GM12892 (cell line): ENCODE measurements at regions not wholly inside any gene's neighbourhood (a gene's known extent, or its start where the extent isn't known, plus 50 kb on each side); places are given as distances from the start of the nearest gene placed in this dataset.

Source experiments
- POLR2A ChIP-seq: IDR thresholded peaks from 2 replicates; pipeline ENCODE4 v1.6.1; 2011; ENCODE audit warnings: low read depth, low read length, control low read depth
- POLR2AphosphoS5 ChIP-seq: IDR thresholded peaks from 2 replicates; pipeline ENCODE4 v1.6.1; 2011; ENCODE audit warnings: low read depth, low read length, control low read depth
- TAF1 ChIP-seq: IDR thresholded peaks from 2 replicates; pipeline ENCODE4 v1.6.1; 2011; ENCODE audit warnings: low read depth, mild to moderate bottlenecking, control low read depth, low read length, borderline replicate concordance

- TF ChIP-seq POLR2AphosphoS5: no peak
- TF ChIP-seq POLR2A: peak; percentile 54; the same call in 1 of the 2 replicates
- 0 out of 2 replicates have a peak, but pooled peaks have one; percentile 24 for TF ChIP-seq TAF1
Observed at GRCh38 chr5:122701640-122702523, 73.0 kb upstream of the SNX2 start.
